Hepatocyte (in vitro differentiated cells): ENCODE measurements at regions not wholly inside any gene's neighbourhood (a gene's known extent, or its start where the extent isn't known, plus 50 kb on each side); places are given as distances from the start of the nearest gene placed in this dataset.

Experiments
- CTCF ChIP-seq: fragments of 200-600 bp; sonication (generic); IDR thresholded peaks from 2 replicates; pipeline ENCODE4 v1.5.1; 2016; ENCODE audit warnings: antibody characterized with exemption, mild to moderate bottlenecking; ENCODE audit not compliant: poor library complexity
- EZH2 ChIP-seq: fragments of 200-600 bp; sonication (generic); IDR thresholded peaks from 2 replicates; pipeline ENCODE4 v1.6.1; 2016; ENCODE audit warnings: antibody characterized with exemption, mild to moderate bottlenecking, borderline replicate concordance

DNA sequence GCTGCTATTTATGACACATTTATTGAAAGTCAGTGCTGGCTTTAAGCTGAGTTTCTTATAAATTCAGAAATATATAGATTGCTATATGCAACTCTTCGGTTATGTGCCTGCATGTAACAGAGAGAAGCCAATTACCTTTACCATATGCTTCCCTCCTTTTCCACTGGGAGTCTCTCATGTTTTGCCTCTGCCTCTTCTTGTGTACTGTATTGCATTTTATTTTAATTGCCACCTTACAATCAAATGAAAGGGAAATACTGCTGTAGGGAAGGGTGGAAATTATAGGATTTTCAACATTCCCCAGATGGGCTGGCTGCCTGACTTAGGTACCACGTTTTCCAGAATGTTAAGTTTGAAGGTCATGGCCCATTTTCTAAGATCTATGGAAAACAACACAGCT lies 655.4 kb upstream of the SLIT2 start:
- TF ChIP-seq CTCF (no peak), EZH2 (no peak)
